ENCODE measurements at regions not wholly inside any gene's neighbourhood (a gene's known extent, or its start where the extent isn't known, plus 50 kb on each side); places are given as distances from the start of the nearest gene placed in this dataset.

DNA sequence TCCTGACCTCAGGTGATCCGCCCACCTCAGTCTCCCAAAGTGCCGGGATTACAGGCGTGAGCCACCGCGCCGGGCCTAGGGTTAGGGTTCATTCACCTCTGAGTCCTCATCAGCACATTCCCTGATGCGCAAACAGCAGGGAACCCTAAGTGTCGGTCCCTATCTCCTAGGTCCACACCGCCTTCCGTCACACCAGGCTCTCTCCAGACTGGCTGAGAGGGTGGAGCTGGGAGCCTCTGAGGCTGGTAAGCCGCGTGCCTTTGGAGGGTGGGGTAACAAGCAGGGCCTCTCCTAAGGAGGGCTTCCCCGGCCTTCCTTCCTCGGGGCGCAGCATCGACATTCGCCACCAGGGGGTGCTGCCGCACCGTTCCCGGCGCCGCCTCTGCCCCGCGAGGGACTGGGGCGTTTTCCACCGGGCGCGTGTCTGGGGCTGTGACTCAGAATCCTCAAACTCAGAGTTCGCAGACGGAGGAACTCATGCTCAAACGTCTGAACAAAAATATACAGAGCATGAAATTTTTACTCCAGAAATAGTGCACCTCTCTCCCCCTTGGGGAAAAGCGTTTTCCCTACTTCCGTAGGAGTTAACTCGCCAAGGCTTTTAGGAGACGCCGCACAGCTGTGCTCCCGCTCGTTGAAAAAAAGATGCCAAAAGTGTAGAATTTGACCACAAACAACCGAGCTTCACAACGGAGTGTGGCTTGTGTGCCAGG, 63.9 kb upstream of the ASAP2 start (continued):
- TF ChIP-seq KLF15 (CRISPR knock-in tag; IDR thresholded peaks at IDR 0.05; ENCODE audit: borderline replicate concordance) (peak; percentile 71; the same call in 1 of the 2 replicates), GABPB1 (CRISPR knock-in tag; IDR thresholded peaks at IDR 0.05) (peak; percentile 80), RXRB (CRISPR knock-in tag; IDR thresholded peaks at IDR 0.05; ENCODE audit: borderline replicate concordance) (peak; percentile 84), ARID2 (CRISPR knock-in tag; IDR thresholded peaks at IDR 0.05; ENCODE audit: borderline replicate concordance) (peak; percentile 84), ZFY (CRISPR knock-in tag; IDR thresholded peaks at IDR 0.05) (peak; percentile 61; the same call in 1 of the 2 replicates), PTBP1 (IDR thresholded peaks at IDR 0.05; ENCODE audit: low read depth, low read length, poor library complexity, severe bottlenecking) (no peak), ZFP90 (CRISPR knock-in tag; IDR thresholded peaks at IDR 0.05; ENCODE audit: borderline replicate concordance) (peak; percentile 45; the same call in 1 of the 2 replicates), ZNF879 (CRISPR knock-in tag; IDR thresholded peaks at IDR 0.05) (no peak), CEBPG (CRISPR knock-in tag; IDR thresholded peaks at IDR 0.05) (no peak), ARID3A (IDR thresholded peaks at IDR 0.05; ENCODE audit: low read depth, low read length) (no peak), SALL1 (CRISPR knock-in tag; IDR thresholded peaks at IDR 0.05) (peak; percentile 86), ZKSCAN5 (CRISPR knock-in tag; IDR thresholded peaks at IDR 0.05) (0 out of 2 replicates have a peak, but pooled peaks have one; percentile 37), ZNF713 (CRISPR knock-in tag; IDR thresholded peaks at IDR 0.05) (no peak), ZNF280D (CRISPR knock-in tag; IDR thresholded peaks at IDR 0.05) (peak; percentile 69; the same call in 1 of the 2 replicates), DNMT3B (CRISPR knock-in tag; conservative IDR thresholded peaks at IDR 0.05) (no peak)
- TF ChIP-seq, protein P1, sequence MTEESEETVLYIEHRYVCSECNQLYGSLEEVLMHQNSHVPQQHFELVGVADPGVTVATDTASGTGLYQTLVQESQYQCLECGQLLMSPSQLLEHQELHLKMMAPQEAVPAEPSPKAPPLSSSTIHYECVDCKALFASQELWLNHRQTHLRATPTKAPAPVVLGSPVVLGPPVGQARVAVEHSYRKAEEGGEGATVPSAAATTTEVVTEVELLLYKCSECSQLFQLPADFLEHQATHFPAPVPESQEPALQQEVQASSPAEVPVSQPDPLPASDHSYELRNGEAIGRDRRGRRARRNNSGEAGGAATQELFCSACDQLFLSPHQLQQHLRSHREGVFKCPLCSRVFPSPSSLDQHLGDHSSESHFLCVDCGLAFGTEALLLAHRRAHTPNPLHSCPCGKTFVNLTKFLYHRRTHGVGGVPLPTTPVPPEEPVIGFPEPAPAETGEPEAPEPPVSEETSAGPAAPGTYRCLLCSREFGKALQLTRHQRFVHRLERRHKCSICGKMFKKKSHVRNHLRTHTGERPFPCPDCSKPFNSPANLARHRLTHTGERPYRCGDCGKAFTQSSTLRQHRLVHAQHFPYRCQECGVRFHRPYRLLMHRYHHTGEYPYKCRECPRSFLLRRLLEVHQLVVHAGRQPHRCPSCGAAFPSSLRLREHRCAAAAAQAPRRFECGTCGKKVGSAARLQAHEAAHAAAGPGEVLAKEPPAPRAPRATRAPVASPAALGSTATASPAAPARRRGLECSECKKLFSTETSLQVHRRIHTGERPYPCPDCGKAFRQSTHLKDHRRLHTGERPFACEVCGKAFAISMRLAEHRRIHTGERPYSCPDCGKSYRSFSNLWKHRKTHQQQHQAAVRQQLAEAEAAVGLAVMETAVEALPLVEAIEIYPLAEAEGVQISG (CRISPR knock-in tag; IDR thresholded peaks at IDR 0.05), result peak; percentile 69
- TF ChIP-seq, protein P2, sequence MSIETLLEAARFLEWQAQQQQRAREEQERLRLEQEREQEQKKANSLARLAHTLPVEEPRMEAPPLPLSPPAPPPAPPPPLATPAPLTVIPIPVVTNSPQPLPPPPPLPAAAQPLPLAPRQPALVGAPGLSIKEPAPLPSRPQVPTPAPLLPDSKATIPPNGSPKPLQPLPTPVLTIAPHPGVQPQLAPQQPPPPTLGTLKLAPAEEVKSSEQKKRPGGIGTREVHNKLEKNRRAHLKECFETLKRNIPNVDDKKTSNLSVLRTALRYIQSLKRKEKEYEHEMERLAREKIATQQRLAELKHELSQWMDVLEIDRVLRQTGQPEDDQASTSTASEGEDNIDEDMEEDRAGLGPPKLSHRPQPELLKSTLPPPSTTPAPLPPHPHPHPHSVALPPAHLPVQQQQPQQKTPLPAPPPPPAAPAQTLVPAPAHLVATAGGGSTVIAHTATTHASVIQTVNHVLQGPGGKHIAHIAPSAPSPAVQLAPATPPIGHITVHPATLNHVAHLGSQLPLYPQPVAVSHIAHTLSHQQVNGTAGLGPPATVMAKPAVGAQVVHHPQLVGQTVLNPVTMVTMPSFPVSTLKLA (IDR thresholded peaks at IDR 0.05), result no peak
- TF ChIP-seq, protein P3, sequence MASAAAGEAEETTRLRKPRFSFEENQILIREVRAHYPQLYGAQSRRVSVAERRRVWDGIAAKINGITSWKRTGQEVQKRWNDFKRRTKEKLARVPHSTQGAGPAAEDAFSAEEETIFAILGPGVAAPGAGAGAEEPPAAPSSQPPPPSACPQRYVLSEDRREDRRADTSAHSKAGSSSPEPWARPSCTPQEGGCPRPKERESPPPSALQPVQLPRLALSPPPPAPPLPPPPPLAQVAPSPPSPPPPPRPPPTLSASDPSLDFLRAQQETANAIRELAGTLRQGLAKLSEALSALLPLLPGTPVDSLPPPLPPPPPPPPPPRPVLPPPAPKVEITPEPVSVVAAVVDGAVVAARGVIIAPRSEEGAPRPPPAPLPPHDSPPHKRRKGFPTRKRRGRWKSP (CRISPR knock-in tag; IDR thresholded peaks at IDR 0.05), result 0 out of 2 replicates have a peak, but pooled peaks have one; percentile 45

Measured in HepG2 (cell line).